ENCODE measurements at regions not wholly inside any gene's neighbourhood (a gene's known extent, or its start where the extent isn't known, plus 50 kb on each side); places are given as distances from the start of the nearest gene placed in this dataset.

GRCh38 chr13:20348645-20349408, 116.7 kb upstream of the GJB6 start:
- TF ChIP-seq GATA3 (IDR thresholded peaks at IDR 0.05; ENCODE audit: low read depth, low read length) (no peak), GATA2 (IDR thresholded peaks at IDR 0.05; ENCODE audit: low read depth, low read length) (no peak)
